ENCODE measurements at regions not wholly inside any gene's neighbourhood (a gene's known extent, or its start where the extent isn't known, plus 50 kb on each side); places are given as distances from the start of the nearest gene placed in this dataset.

DNA sequence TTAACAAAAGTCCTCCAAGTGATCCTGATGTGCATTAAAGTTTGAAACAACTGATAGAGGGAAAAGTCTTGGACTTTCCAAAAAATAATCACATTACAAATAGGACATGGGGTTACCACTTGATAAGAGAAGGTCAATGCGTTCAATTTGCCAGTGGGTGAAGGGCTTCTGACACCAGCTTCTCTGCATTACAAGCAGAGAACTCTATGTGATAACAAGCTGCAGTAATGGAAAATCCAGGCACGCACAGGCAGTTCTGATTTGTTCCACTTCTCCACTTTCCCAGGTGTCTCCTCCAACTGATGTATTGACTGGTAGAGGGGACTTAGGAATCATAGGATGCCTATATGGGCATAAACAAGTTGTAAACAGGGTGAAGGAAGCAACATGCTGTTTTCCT lies 234.0 kb upstream of the MGAT5 start:
- no peak for TF ChIP-seq EZH2 (IDR thresholded peaks at IDR 0.05; ENCODE audit: borderline replicate concordance, low read length)
- TF ChIP-seq, protein P1, sequence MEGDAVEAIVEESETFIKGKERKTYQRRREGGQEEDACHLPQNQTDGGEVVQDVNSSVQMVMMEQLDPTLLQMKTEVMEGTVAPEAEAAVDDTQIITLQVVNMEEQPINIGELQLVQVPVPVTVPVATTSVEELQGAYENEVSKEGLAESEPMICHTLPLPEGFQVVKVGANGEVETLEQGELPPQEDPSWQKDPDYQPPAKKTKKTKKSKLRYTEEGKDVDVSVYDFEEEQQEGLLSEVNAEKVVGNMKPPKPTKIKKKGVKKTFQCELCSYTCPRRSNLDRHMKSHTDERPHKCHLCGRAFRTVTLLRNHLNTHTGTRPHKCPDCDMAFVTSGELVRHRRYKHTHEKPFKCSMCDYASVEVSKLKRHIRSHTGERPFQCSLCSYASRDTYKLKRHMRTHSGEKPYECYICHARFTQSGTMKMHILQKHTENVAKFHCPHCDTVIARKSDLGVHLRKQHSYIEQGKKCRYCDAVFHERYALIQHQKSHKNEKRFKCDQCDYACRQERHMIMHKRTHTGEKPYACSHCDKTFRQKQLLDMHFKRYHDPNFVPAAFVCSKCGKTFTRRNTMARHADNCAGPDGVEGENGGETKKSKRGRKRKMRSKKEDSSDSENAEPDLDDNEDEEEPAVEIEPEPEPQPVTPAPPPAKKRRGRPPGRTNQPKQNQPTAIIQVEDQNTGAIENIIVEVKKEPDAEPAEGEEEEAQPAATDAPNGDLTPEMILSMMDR (IDR thresholded peaks at IDR 0.05; ENCODE audit: low read length), result no peak
